ENCODE measurements at regions not wholly inside any gene's neighbourhood (a gene's known extent, or its start where the extent isn't known, plus 50 kb on each side); places are given as distances from the start of the nearest gene placed in this dataset.

GRCh38 chr5:15183520-15183919 lies 311.9 kb upstream of the ANKH start:
- H3K9me3 ChIP-seq: no peaks in the 10 kb centered on the region
- H3K4me3 ChIP-seq: no peak overlapping the region
- H3K27me3 ChIP-seq: no peaks in the 10 kb centered on the region
- H3K36me3 ChIP-seq: no peaks in the 10 kb centered on the region
- H3K9ac ChIP-seq: no peak overlapping the region
- no peak for TF ChIP-seq Cebpa-rat (IDR thresholded peaks at IDR 0.05)
- no peaks in the 10 kb centered on the region for H4K20me1 ChIP-seq
- H3K4me1 ChIP-seq: no peaks in the 10 kb centered on the region
- no peak overlapping the region for H3K27ac ChIP-seq
- H3K4me2 ChIP-seq: no peak overlapping the region

- no peak overlapping the region for H3K27ac ChIP-seq
- no peaks in the 10 kb centered on the region for H3K36me3 ChIP-seq
- 0 out of 2 replicates have a peak, but pooled peaks cover 14% of the 10 kb centered on the region for H3K9me3 ChIP-seq
- no peak for TF ChIP-seq Cebpa-rat (IDR thresholded peaks at IDR 0.05)
- H3K4me2 ChIP-seq: no peak overlapping the region
- H3K9ac ChIP-seq: no peak overlapping the region
- H3K27me3 ChIP-seq: no peaks in the 10 kb centered on the region
- H4K20me1 ChIP-seq: no peaks in the 10 kb centered on the region
- H3K4me3 ChIP-seq: no peak overlapping the region
- no peaks in the 10 kb centered on the region for H3K4me1 ChIP-seq
Measured at GRCh38 chr5:15170173-15170572, 298.6 kb upstream of the ANKH start.

GRCh38 chr5:15168358-15168757 lies 296.8 kb upstream of the ANKH start:
- Histone ChIP-seq H3K4me2 (no peak overlapping the region), H3K4me3 (no peak overlapping the region), H3K27me3 (no peaks in the 10 kb centered on the region), H3K36me3 (no peaks in the 10 kb centered on the region), H4K20me1 (no peaks in the 10 kb centered on the region), H3K4me1 (no peaks in the 10 kb centered on the region), H3K9me3 (0 out of 2 replicates have a peak, but pooled peaks cover 5% of the 10 kb centered on the region), H3K9ac (no peak overlapping the region), H3K27ac (no peak overlapping the region)
- no peak for TF ChIP-seq Cebpa-rat (IDR thresholded peaks at IDR 0.05)

GRCh38 chr5:15160091-15160490 lies 288.5 kb upstream of the ANKH start:
- H3K4me3 ChIP-seq: no peak overlapping the region
- H3K4me2 ChIP-seq: no peak overlapping the region
- no peak overlapping the region for H3K27ac ChIP-seq
- H3K27me3 ChIP-seq: no peaks in the 10 kb centered on the region
- H3K4me1 ChIP-seq: no peaks in the 10 kb centered on the region
- no peaks in the 10 kb centered on the region for H3K36me3 ChIP-seq
- no peak overlapping the region for H3K9ac ChIP-seq
- H4K20me1 ChIP-seq: no peaks in the 10 kb centered on the region
- TF ChIP-seq Cebpa-rat (IDR thresholded peaks at IDR 0.05): no peak
- no peaks in the 10 kb centered on the region for H3K9me3 ChIP-seq

- no peaks in the 10 kb centered on the region for H4K20me1 ChIP-seq
- no peak overlapping the region for H3K4me3 ChIP-seq
- no peak overlapping the region for H3K4me2 ChIP-seq
- no peak overlapping the region for H3K27ac ChIP-seq
- H3K9me3 ChIP-seq: no peaks in the 10 kb centered on the region
- no peak overlapping the region for H3K9ac ChIP-seq
- no peaks in the 10 kb centered on the region for H3K4me1 ChIP-seq
- no peak for TF ChIP-seq Cebpa-rat (IDR thresholded peaks at IDR 0.05)
- no peaks in the 10 kb centered on the region for H3K36me3 ChIP-seq
- no peaks in the 10 kb centered on the region for H3K27me3 ChIP-seq
Measured at GRCh38 chr5:15159606-15160005, 288.0 kb upstream of the ANKH start.

GRCh38 chr5:15142458-15142857 lies 270.9 kb upstream of the ANKH start:
- no peak overlapping the region for H3K4me2 ChIP-seq
- H3K4me3 ChIP-seq: no peak overlapping the region
- TF ChIP-seq Cebpa-rat (IDR thresholded peaks at IDR 0.05): no peak
- no peaks in the 10 kb centered on the region for H4K20me1 ChIP-seq
- no peaks in the 10 kb centered on the region for H3K9me3 ChIP-seq
- H3K4me1 ChIP-seq: no peaks in the 10 kb centered on the region
- no peak overlapping the region for H3K9ac ChIP-seq
- no peak overlapping the region for H3K27ac ChIP-seq
- H3K36me3 ChIP-seq: no peaks in the 10 kb centered on the region
- H3K27me3 ChIP-seq: no peaks in the 10 kb centered on the region

GRCh38 chr5:15137414-15137813 lies 265.8 kb upstream of the ANKH start:
- no peak overlapping the region for H3K4me2 ChIP-seq
- no peaks in the 10 kb centered on the region for H3K27me3 ChIP-seq
- H4K20me1 ChIP-seq: no peaks in the 10 kb centered on the region
- no peak overlapping the region for H3K27ac ChIP-seq
- no peak overlapping the region for H3K4me3 ChIP-seq
- H3K9ac ChIP-seq: no peak overlapping the region
- no peaks in the 10 kb centered on the region for H3K9me3 ChIP-seq
- 0 out of 2 replicates have a peak, but pooled peaks cover 7% of the 10 kb centered on the region for H3K4me1 ChIP-seq
- TF ChIP-seq Cebpa-rat (IDR thresholded peaks at IDR 0.05): no peak
- no peaks in the 10 kb centered on the region for H3K36me3 ChIP-seq

GRCh38 chr5:15135661-15136060 lies 264.1 kb upstream of the ANKH start:
- TF ChIP-seq Cebpa-rat (IDR thresholded peaks at IDR 0.05): no peak
- Histone ChIP-seq H3K9me3 (no peaks in the 10 kb centered on the region), H3K27me3 (no peaks in the 10 kb centered on the region), H3K4me1 (0 out of 2 replicates have a peak, but pooled peaks cover 7% of the 10 kb centered on the region), H3K27ac (no peak overlapping the region), H4K20me1 (no peaks in the 10 kb centered on the region), H3K4me3 (no peak overlapping the region), H3K36me3 (no peaks in the 10 kb centered on the region), H3K9ac (no peak overlapping the region), H3K4me2 (no peak overlapping the region)

- Histone ChIP-seq H3K4me1 (0 out of 2 replicates have a peak, but pooled peaks cover 7% of the 10 kb centered on the region), H3K9ac (no peak overlapping the region), H4K20me1 (no peaks in the 10 kb centered on the region), H3K36me3 (no peaks in the 10 kb centered on the region), H3K27ac (no peak overlapping the region), H3K27me3 (no peaks in the 10 kb centered on the region), H3K4me3 (no peak overlapping the region), H3K4me2 (no peak overlapping the region), H3K9me3 (no peaks in the 10 kb centered on the region)
- no peak for TF ChIP-seq Cebpa-rat (IDR thresholded peaks at IDR 0.05)
Measured at GRCh38 chr5:15133456-15133965, 261.9 kb upstream of the ANKH start.

GRCh38 chr5:15132816-15133405 lies 261.3 kb upstream of the ANKH start:
- no peaks in the 10 kb centered on the region for H3K36me3 ChIP-seq
- no peak overlapping the region for H3K4me2 ChIP-seq
- H3K9ac ChIP-seq: no peak overlapping the region
- TF ChIP-seq Cebpa-rat (IDR thresholded peaks at IDR 0.05): no peak
- no peak overlapping the region for H3K4me3 ChIP-seq
- no peaks in the 10 kb centered on the region for H3K27me3 ChIP-seq
- no peaks in the 10 kb centered on the region for H3K9me3 ChIP-seq
- no peak overlapping the region for H3K27ac ChIP-seq
- H4K20me1 ChIP-seq: no peaks in the 10 kb centered on the region
- 0 out of 2 replicates have a peak, but pooled peaks cover 7% of the 10 kb centered on the region for H3K4me1 ChIP-seq
